ENCODE measurements at regions not wholly inside any gene's neighbourhood (a gene's known extent, or its start where the extent isn't known, plus 50 kb on each side); places are given as distances from the start of the nearest gene placed in this dataset.

- no peak for TF ChIP-seq ZNF18 (CRISPR knock-in tag; IDR thresholded peaks at IDR 0.05; ENCODE audit: insufficient replicate concordance)
- peak; percentile 63 for TF ChIP-seq UBTF (CRISPR knock-in tag; IDR thresholded peaks at IDR 0.05)
- no peak for TF ChIP-seq SOX13 (IDR thresholded peaks at IDR 0.05)
- 0 out of 4 replicates have a peak, but pooled peaks of 1 of the 2 experiments have one; percentile 36 for TF ChIP-seq SOX13 (CRISPR knock-in tag; conservative IDR thresholded peaks at IDR 0.05 in 1 of 2, IDR thresholded peaks at IDR 0.05 in 1 of 2)
- TF ChIP-seq THAP7 (CRISPR knock-in tag; IDR thresholded peaks at IDR 0.05) = 0 out of 2 replicates have a peak, but pooled peaks have one; percentile 53
- no peak for TF ChIP-seq GRHL1 (CRISPR knock-in tag; conservative IDR thresholded peaks at IDR 0.05)
- TF ChIP-seq ZKSCAN8 (CRISPR knock-in tag; IDR thresholded peaks at IDR 0.05; ENCODE audit: borderline replicate concordance) = peak; percentile 81; the same call in 1 of the 2 replicates
- TF ChIP-seq ZNF563 (CRISPR knock-in tag; IDR thresholded peaks at IDR 0.05) = peak; percentile 52; the same call in 1 of the 2 replicates
- TF ChIP-seq THAP11 (CRISPR knock-in tag; IDR thresholded peaks at IDR 0.05) = peak; percentile 36; the same call in 1 of the 2 replicates
- peak; percentile 45; the same call in 1 of the 2 replicates for TF ChIP-seq SOX5 (CRISPR knock-in tag; IDR thresholded peaks at IDR 0.05; ENCODE audit: borderline replicate concordance)
- peak; percentile 79 for TF ChIP-seq ZNF501 (CRISPR knock-in tag; IDR thresholded peaks at IDR 0.05)
- peak; percentile 86 for TF ChIP-seq ZMYM2 (CRISPR knock-in tag; IDR thresholded peaks at IDR 0.05)
- 0 out of 2 replicates have a peak, but pooled peaks have one; percentile 14 for TF ChIP-seq ZNF264 (CRISPR knock-in tag; IDR thresholded peaks at IDR 0.05)
- TF ChIP-seq PRMT3 (CRISPR knock-in tag; IDR thresholded peaks at IDR 0.05; ENCODE audit: borderline replicate concordance, low read depth) = no peak
- TF ChIP-seq E2F1 (CRISPR knock-in tag; IDR thresholded peaks at IDR 0.05) = no peak
- TF ChIP-seq HCFC1 (IDR thresholded peaks at IDR 0.05; ENCODE audit: low read depth, low read length) = no peak
- TF ChIP-seq ZNF234 (CRISPR knock-in tag; conservative IDR thresholded peaks at IDR 0.05) = peak; percentile 54; the same call in 1 of the 2 replicates
- peak; percentile 42; the same call in 1 of the 2 replicates for TF ChIP-seq RXRB (CRISPR knock-in tag; IDR thresholded peaks at IDR 0.05; ENCODE audit: borderline replicate concordance)
Observed at GRCh38 chr6:27752038-27752885, 159.9 kb downstream of the OR2B2 start (continued).

Measured in HepG2 (cell line).